ENCODE measurements at regions not wholly inside any gene's neighbourhood (a gene's known extent, or its start where the extent isn't known, plus 50 kb on each side); places are given as distances from the start of the nearest gene placed in this dataset.

GRCh38 chr13:62875118-62875640 lies 1459.5 kb upstream of the PCDH20 start:
- TF ChIP-seq CTCF (IDR thresholded peaks at IDR 0.05): no peak
- no peak for DNase-seq (ENCODE audit: low spot score)
- no peak for ATAC-seq (ENCODE audit: low FRiP score)

- DNase-seq (ENCODE audit: low spot score): no peak
- ATAC-seq (ENCODE audit: low FRiP score): no peak
- no peak for TF ChIP-seq CTCF (IDR thresholded peaks at IDR 0.05)
Measured at GRCh38 chr13:62850331-62850730, 1434.7 kb upstream of the PCDH20 start.

- DNase-seq (ENCODE audit: low spot score) (no peak), ATAC-seq (ENCODE audit: low FRiP score) (no peak)
- no peak for TF ChIP-seq CTCF (IDR thresholded peaks at IDR 0.05)
Measured at GRCh38 chr13:62847520-62847919, 1431.9 kb upstream of the PCDH20 start.

GRCh38 chr13:62846302-62846701 lies 1430.7 kb upstream of the PCDH20 start:
- DNase-seq (ENCODE audit: low spot score) (no peak), ATAC-seq (ENCODE audit: low FRiP score) (no peak)
- TF ChIP-seq CTCF (IDR thresholded peaks at IDR 0.05): no peak

GRCh38 chr13:62839338-62839737 lies 1423.7 kb upstream of the PCDH20 start:
- no peak for TF ChIP-seq CTCF (IDR thresholded peaks at IDR 0.05)
- ATAC-seq (ENCODE audit: low FRiP score) (no peak), DNase-seq (ENCODE audit: low spot score) (no peak)

- TF ChIP-seq CTCF (IDR thresholded peaks at IDR 0.05): no peak
- DNase-seq (ENCODE audit: low spot score) (no peak), ATAC-seq (ENCODE audit: low FRiP score) (no peak)
Measured at GRCh38 chr13:62838929-62839328, 1423.3 kb upstream of the PCDH20 start.

GRCh38 chr13:62837895-62838294 lies 1422.2 kb upstream of the PCDH20 start:
- DNase-seq (ENCODE audit: low spot score) (no peak), ATAC-seq (ENCODE audit: low FRiP score) (no peak)
- TF ChIP-seq CTCF (IDR thresholded peaks at IDR 0.05): no peak

All from omental fat pad (tissue), 3 donors.